B cell (primary cell): ENCODE measurements at regions not wholly inside any gene's neighbourhood (a gene's known extent, or its start where the extent isn't known, plus 50 kb on each side); places are given as distances from the start of the nearest gene placed in this dataset.

Experiments used
- ATAC-seq: fragments of 200-7000 bp; cut with Tn5 transposase; one replicate; pipeline ENCODE4 v1.10.0; 2021; ENCODE audit warnings: low read depth, mild to moderate bottlenecking, moderate number of reproducible peaks, moderate library complexity
- CTCF ChIA-PET: fragments of 350-600 bp; sonication (Branson Sonifier 250); formaldehyde crosslinking; loops from one replicate; lab custom pipeline; 2021; ENCODE audit warnings: antibody characterized with exemption, inconsistent platforms; lab: Charles Lee
- POLR2A ChIA-PET: fragments of 350-600 bp; sonication (Branson Sonifier 250); formaldehyde crosslinking; loops from one replicate; lab custom pipeline; 2021; ENCODE audit warnings: antibody characterized with exemption; lab: Charles Lee
- DNase-seq: peaks from one replicate; pipeline ENCODE4 v3.0.0; 2013
- H2AFZ ChIP-seq: 2 replicates; pipeline ENCODE4 v1.6.1; 2012; ENCODE audit warnings: mild to moderate bottlenecking, low read depth, low read length; ENCODE audit not compliant: insufficient read depth, poor library complexity, severe bottlenecking
- H3K27ac ChIP-seq, 2 donors: 1 replicate in 1 of 2; 2 replicates in 1 of 2; pipeline ENCODE4 v1.5.1; 2012 to 2013; ENCODE audit warnings: low read length in 2 of 2, mild to moderate bottlenecking in 2 of 2, moderate library complexity in 1 of 2
- H3K27me3 ChIP-seq, 4 experiments: fragments of 200-600 bp in 1 of 4; sonication (generic) in 1 of 4; replicated peaks in 1 of 4; 1 replicate in 2 of 4; 2 replicates in 2 of 4; pipeline versions ENCODE4 v1.6.1 to v1.7.0; 2013 to 2016; ENCODE audit warnings: low read length in 3 of 4, mild to moderate bottlenecking in 2 of 4, mixed read lengths in 1 of 4, moderate library complexity in 1 of 4; ENCODE audit not compliant: insufficient read depth in 4 of 4, control insufficient read depth in 3 of 4; ENCODE audit errors: control extremely low read depth in 1 of 4
- H3K36me3 ChIP-seq, 2 experiments: replicated peaks in 1 of 2; 1 replicate in 1 of 2; 2 replicates in 1 of 2; pipeline versions ENCODE4 v1.6.1 to v1.7.1; 2013; ENCODE audit warnings: low read length in 1 of 2; ENCODE audit not compliant: insufficient read depth in 2 of 2, control insufficient read depth in 1 of 2; ENCODE audit errors: control extremely low read depth in 1 of 2, extremely low read depth in 1 of 2
- H3K4me1 ChIP-seq, 2 donors: fragments of 200-600 bp in 1 of 2; sonication (generic) in 1 of 2; 1 replicate in 1 of 2; 2 replicates in 1 of 2; pipeline versions ENCODE4 v1.5.1 to v1.6.1; 2013 to 2017; ENCODE audit warnings: low read length in 2 of 2; ENCODE audit not compliant: control insufficient read depth in 2 of 2, insufficient read depth in 2 of 2
- H3K4me2 ChIP-seq: replicated peaks from 2 replicates; pipeline ENCODE3; 2012; ENCODE audit warnings: mild to moderate bottlenecking, low read depth, low read length; ENCODE audit not compliant: poor library complexity, severe bottlenecking
- H3K4me3 ChIP-seq, 5 experiments: fragments of 200-600 bp in 1 of 5; sonication (generic) in 1 of 5; 1 replicate in 3 of 5; 2 replicates in 2 of 5; pipeline versions ENCODE4 v1.5.1 to v1.7.0; 2011 to 2016; ENCODE audit warnings: low read length in 4 of 5, mild to moderate bottlenecking in 4 of 5, low read depth in 2 of 5, control low read depth in 1 of 5, moderate library complexity in 1 of 5; ENCODE audit not compliant: insufficient read depth in 1 of 5; ENCODE audit errors: control extremely low read depth in 1 of 5, extremely low read depth in 1 of 5
- H3K79me2 ChIP-seq: fragments of 200-600 bp; sonication (generic); one replicate; pipeline ENCODE4 v1.6.0; 2016; ENCODE audit warnings: low read length; ENCODE audit not compliant: control insufficient read depth, insufficient read depth
- H3K9ac ChIP-seq: fragments of 200-600 bp; sonication (generic); 2 replicates; pipeline ENCODE4 v1.6.1; 2017; ENCODE audit warnings: mild to moderate bottlenecking, low read length, moderate library complexity
- H3K9me3 ChIP-seq, 3 donors: one replicate each; pipeline versions ENCODE4 v1.6.1 to v1.7.1; 2013; ENCODE audit warnings: low read length in 2 of 3; ENCODE audit not compliant: control insufficient read depth in 2 of 3, insufficient read depth in 1 of 3; ENCODE audit errors: control extremely low read depth in 1 of 3
- H4K20me1 ChIP-seq: 2 replicates; pipeline ENCODE4 v1.6.0; 2012; ENCODE audit warnings: mild to moderate bottlenecking, low read length; ENCODE audit not compliant: insufficient read depth, control insufficient read depth, poor library complexity, severe bottlenecking
- H3K27ac Mint-ChIP-seq: one replicate; pipeline ENCODE4 v1.8.0; 2021; ENCODE audit warnings: mixed read lengths
- H3K27me3 Mint-ChIP-seq: one replicate; pipeline ENCODE4 v1.8.0; 2021; ENCODE audit warnings: mixed read lengths
- H3K4me1 Mint-ChIP-seq: one replicate; pipeline ENCODE4 v1.8.0; 2021; ENCODE audit warnings: mixed read lengths
- H3K4me3 Mint-ChIP-seq: one replicate; pipeline ENCODE4 v1.8.0; 2021; ENCODE audit warnings: mixed read lengths
- H3K9me3 Mint-ChIP-seq: one replicate; pipeline ENCODE4 v1.8.0; 2022; ENCODE audit warnings: mixed read lengths; ENCODE audit not compliant: insufficient read depth
- CTCF ChIP-seq: fragments of 200-600 bp; IDR thresholded peaks from one replicate; pipeline ENCODE4 v1.8.0; 2022; ENCODE audit warnings: antibody characterized with exemption, mild to moderate bottlenecking
- EZH2 ChIP-seq: IDR thresholded peaks from 2 replicates; pipeline ENCODE4 v1.6.1; 2012; ENCODE audit warnings: borderline replicate concordance, low read depth, mild to moderate bottlenecking, moderate library complexity, low read length; ENCODE audit not compliant: insufficient read depth, poor library complexity, severe bottlenecking
- WGBS: methylation state at CpG from one replicate; pipeline ENCODE4 v1.1.5; 2013; ENCODE audit warnings: missing lambda C conversion rate; ENCODE audit not compliant: insufficient coverage; 5-methylcytosine and 5-hydroxymethylcytosine counted together
- intact Hi-C: fragments of 100-400 bp; cut with micrococcal nuclease; formaldehyde crosslinking; loops from one replicate; pipeline ENCODE4 v1.10.0; 2022

GRCh38 chr1:95562230-95562629, 328.2 kb downstream of the RWDD3 start:
- H3K27me3 Mint-ChIP-seq = no peaks in the 10 kb centered on the region
- Histone ChIP-seq H3K4me3 (no peak overlapping the region), H3K36me3 (no peaks in the 10 kb centered on the region), H3K79me2 (no peaks in the 10 kb centered on the region), H4K20me1 (no peaks in the 10 kb centered on the region), H3K9me3 (peaks cover 0 to 8% (median 0%) of the 10 kb centered on the region in 3 donors), H3K27ac (no peak overlapping the region), H3K4me2 (no peak overlapping the region), H2AFZ (no peak overlapping the region), H3K9ac (no peak overlapping the region), H3K4me1 (no peaks in the 10 kb centered on the region), H3K27me3 (no peaks in the 10 kb centered on the region)
- no peak overlapping the region for H3K4me3 Mint-ChIP-seq
- no peak for DNase-seq
- CTCF ChIA-PET = no interaction called here
- ATAC-seq = no peak
- H3K27ac Mint-ChIP-seq = no peak overlapping the region
- intact Hi-C loops = no loop called here
- no peaks in the 10 kb centered on the region for H3K4me1 Mint-ChIP-seq
- no peak for TF ChIP-seq EZH2
- TF ChIP-seq CTCF = no peak
- WGBS = 59% methylated on average over 3 of the region's 3 CpGs
- POLR2A ChIA-PET = no interaction called here
- no peaks in the 10 kb centered on the region for H3K9me3 Mint-ChIP-seq

- Histone ChIP-seq H3K27me3 (no peaks in the 10 kb centered on the region), H4K20me1 (no peaks in the 10 kb centered on the region), H3K4me2 (no peak overlapping the region), H3K27ac (no peak overlapping the region), H3K9me3 (no peaks in the 10 kb centered on the region), H3K9ac (no peak overlapping the region), H2AFZ (no peak overlapping the region), H3K4me1 (no peaks in the 10 kb centered on the region), H3K79me2 (no peaks in the 10 kb centered on the region), H3K4me3 (no peak overlapping the region), H3K36me3 (no peaks in the 10 kb centered on the region)
- Mint-ChIP-seq H3K4me1 (no peaks in the 10 kb centered on the region), H3K9me3 (no peaks in the 10 kb centered on the region), H3K27me3 (no peaks in the 10 kb centered on the region), H3K4me3 (no peak overlapping the region), H3K27ac (no peak overlapping the region)
- DNase-seq = no peak
- WGBS = no CpG with 5 or more reads among the region's 3 CpGs
- TF ChIP-seq EZH2 (no peak), CTCF (no peak)
- ATAC-seq = no peak
- ChIA-PET CTCF (no interaction called here), POLR2A (no interaction called here)
- intact Hi-C loops = no loop called here
Measured at GRCh38 chr1:95572002-95572401, 338.0 kb downstream of the RWDD3 start.
